ENCODE measurements at regions not wholly inside any gene's neighbourhood (a gene's known extent, or its start where the extent isn't known, plus 50 kb on each side); places are given as distances from the start of the nearest gene placed in this dataset.
A peak's percentile ranks its signal among the peaks of the same experiment; 100 is the strongest.
"Not testable (repeated sequence)": the region's sequence is repeated elsewhere in the genome, so short reads cannot be mapped to it uniquely, and the experiment has no call there.

- ATAC-seq (no peak), DNase-seq (no peak)
- H3K4me1 ChIP-seq = peaks cover 5% of the 10 kb centered on the region
- no peaks in the 10 kb centered on the region for H3K27me3 ChIP-seq (ENCODE audit: low read depth)
- H3K36me3 ChIP-seq = no peaks in the 10 kb centered on the region
- H3K4me3 ChIP-seq = no peak overlapping the region
- TF ChIP-seq CTCF (IDR thresholded peaks at IDR 0.05) = no peak
- intact Hi-C loops (cut with DNase I) = no loop called here
- H3K9me3 ChIP-seq = no peaks in the 10 kb centered on the region
- no peak overlapping the region for H3K27ac ChIP-seq
Observed at GRCh38 chr1:219075121-219075879, 98.4 kb upstream of the LYPLAL1 start.

- no peak for TF ChIP-seq CTCF (IDR thresholded peaks at IDR 0.05)
- no peaks in the 10 kb centered on the region for H3K9me3 ChIP-seq
- H3K27ac ChIP-seq = no peak overlapping the region
- ATAC-seq = peak; percentile 66 to 94
- no peak for DNase-seq
- no peaks in the 10 kb centered on the region for H3K27me3 ChIP-seq (ENCODE audit: low read depth)
- H3K4me1 ChIP-seq = peaks cover 5% of the 10 kb centered on the region
- H3K36me3 ChIP-seq = no peaks in the 10 kb centered on the region
- intact Hi-C loops (cut with DNase I) = no loop called here
- no peak overlapping the region for H3K4me3 ChIP-seq
Observed at GRCh38 chr1:219076326-219076937, 97.2 kb upstream of the LYPLAL1 start.

- H3K4me1 ChIP-seq; DNase-seq; ATAC-seq; H3K36me3 ChIP-seq; H3K4me3 ChIP-seq; H3K9me3 ChIP-seq; intact Hi-C loops (cut with DNase I); H3K27ac ChIP-seq; H3K27me3 ChIP-seq (ENCODE audit: low read depth): not testable (repeated sequence)
Observed at GRCh38 chr1:219077767-219078166, 95.9 kb upstream of the LYPLAL1 start.

- ATAC-seq = no peak
- no peaks in the 10 kb centered on the region for H3K36me3 ChIP-seq
- H3K27me3 ChIP-seq (ENCODE audit: low read depth) = no peaks in the 10 kb centered on the region
- H3K4me3 ChIP-seq = no peak overlapping the region
- intact Hi-C loops (cut with DNase I) = no loop called here
- H3K9me3 ChIP-seq = no peaks in the 10 kb centered on the region
- no peak for DNase-seq
- H3K27ac ChIP-seq = no peak overlapping the region
- no peaks in the 10 kb centered on the region for H3K4me1 ChIP-seq
- TF ChIP-seq CTCF (IDR thresholded peaks at IDR 0.05) = no peak
Observed at GRCh38 chr1:219081943-219082925, 91.4 kb upstream of the LYPLAL1 start.

- Histone ChIP-seq H3K36me3 (no peaks in the 10 kb centered on the region), H3K27ac (no peak overlapping the region), H3K4me1 (no peaks in the 10 kb centered on the region), H3K4me3 (no peak overlapping the region), H3K27me3 (ENCODE audit: low read depth) (no peaks in the 10 kb centered on the region), H3K9me3 (no peaks in the 10 kb centered on the region)
- no peak for TF ChIP-seq CTCF (IDR thresholded peaks at IDR 0.05)
- DNase-seq (no peak), ATAC-seq (no peak)
- intact Hi-C loops (cut with DNase I) = no loop called here
Observed at GRCh38 chr1:219083631-219084030, 90.0 kb upstream of the LYPLAL1 start.

Data from lower lobe of right lung (tissue), 2 donors.